ENCODE measurements at regions not wholly inside any gene's neighbourhood (a gene's known extent, or its start where the extent isn't known, plus 50 kb on each side); places are given as distances from the start of the nearest gene placed in this dataset.

DNA sequence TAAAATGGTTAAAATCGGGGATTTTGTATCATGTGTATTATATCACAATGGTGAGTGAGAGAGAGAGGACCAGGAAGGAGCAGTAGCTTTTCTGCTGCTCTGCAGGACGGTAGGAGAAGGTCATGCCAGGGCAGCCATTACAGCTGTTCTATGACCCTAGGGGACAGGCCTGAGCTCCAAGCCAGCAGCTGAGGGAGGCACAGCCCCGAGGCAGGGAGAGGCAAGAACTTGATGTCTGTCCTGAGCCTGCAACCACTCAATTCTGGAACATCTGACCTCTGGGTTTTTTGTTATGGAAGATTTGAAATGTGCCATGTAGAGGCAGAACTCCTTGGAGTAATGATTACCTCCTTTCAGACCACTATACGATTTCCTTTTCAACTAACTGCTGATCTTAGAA lies 135.8 kb upstream of the SH3BP4 start:
- TF ChIP-seq, protein P1, sequence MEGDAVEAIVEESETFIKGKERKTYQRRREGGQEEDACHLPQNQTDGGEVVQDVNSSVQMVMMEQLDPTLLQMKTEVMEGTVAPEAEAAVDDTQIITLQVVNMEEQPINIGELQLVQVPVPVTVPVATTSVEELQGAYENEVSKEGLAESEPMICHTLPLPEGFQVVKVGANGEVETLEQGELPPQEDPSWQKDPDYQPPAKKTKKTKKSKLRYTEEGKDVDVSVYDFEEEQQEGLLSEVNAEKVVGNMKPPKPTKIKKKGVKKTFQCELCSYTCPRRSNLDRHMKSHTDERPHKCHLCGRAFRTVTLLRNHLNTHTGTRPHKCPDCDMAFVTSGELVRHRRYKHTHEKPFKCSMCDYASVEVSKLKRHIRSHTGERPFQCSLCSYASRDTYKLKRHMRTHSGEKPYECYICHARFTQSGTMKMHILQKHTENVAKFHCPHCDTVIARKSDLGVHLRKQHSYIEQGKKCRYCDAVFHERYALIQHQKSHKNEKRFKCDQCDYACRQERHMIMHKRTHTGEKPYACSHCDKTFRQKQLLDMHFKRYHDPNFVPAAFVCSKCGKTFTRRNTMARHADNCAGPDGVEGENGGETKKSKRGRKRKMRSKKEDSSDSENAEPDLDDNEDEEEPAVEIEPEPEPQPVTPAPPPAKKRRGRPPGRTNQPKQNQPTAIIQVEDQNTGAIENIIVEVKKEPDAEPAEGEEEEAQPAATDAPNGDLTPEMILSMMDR (conservative IDR thresholded peaks at IDR 0.05; ENCODE audit: low read length): no peak
- TF ChIP-seq EZH2phosphoT487 (IDR thresholded peaks at IDR 0.05; ENCODE audit: borderline replicate concordance): no peak

Measured in Loucy (cell line).